ENCODE measurements at regions not wholly inside any gene's neighbourhood (a gene's known extent, or its start where the extent isn't known, plus 50 kb on each side); places are given as distances from the start of the nearest gene placed in this dataset.
"Not testable (repeated sequence)": the region's sequence is repeated elsewhere in the genome, so short reads cannot be mapped to it uniquely, and the experiment has no call there.

DNA sequence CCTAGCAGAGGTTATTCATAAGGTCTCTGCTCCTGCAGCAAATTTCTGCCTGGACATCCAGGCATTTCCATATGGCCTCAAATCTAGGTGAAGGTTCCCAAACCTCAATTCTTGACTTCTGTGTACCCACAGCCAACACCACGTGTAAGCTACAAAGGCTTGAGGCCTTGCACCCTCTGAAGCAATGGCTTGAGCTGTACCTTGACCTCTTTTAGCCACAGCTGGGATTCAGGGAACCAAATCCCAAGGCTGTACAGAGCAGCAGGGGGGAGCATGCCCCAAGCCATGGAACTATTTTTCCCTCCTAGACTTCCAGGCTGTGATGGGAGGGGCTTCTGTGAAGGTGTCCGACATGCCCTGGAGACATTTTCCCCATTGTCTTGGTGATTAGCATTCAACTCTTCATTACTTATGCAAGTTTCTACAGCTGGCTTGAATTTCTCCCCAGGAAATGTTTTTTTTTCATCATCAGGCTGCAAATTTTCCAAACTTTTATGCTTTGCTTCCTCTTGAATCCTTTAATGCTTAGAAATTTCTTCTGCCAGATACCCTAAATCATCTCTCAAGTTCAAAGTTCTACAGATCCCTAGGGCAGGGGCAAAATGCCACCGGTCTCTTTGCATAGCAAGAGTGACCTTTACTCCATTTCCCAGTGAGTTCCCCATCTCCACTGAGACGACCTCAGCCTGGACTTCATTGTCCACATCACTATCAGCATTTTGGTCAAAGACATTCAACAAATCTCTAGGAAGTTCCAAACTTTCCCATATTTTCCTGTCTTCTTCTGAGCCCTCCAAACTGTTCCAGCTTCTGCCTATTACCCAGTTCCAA, 1148.9 kb downstream of the SORCS1 start:
- not testable (repeated sequence) for TF ChIP-seq CTCF, POLR2A (IDR thresholded peaks at IDR 0.05)
